ENCODE measurements at regions not wholly inside any gene's neighbourhood (a gene's known extent, or its start where the extent isn't known, plus 50 kb on each side); places are given as distances from the start of the nearest gene placed in this dataset.

DNA sequence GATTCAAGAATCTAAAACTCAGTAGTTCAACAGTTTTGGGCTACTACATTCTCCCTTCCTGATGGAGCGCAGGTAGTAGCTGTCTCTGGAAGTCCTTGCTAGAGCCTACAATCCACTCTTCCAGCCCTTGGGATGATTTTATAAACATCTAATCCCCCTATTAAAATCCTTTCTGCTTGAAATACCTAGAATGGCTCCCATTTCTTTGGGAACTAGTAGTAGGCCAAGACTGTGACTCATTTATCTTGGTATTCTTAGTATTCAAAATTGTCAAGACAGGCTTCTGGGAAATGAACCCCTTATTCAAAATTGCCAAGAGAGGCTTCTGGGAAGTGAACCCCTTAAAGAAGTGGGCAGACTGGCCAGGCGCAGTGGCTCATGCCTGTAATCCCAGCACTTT is 142.5 kb upstream of the FGGY start:
- no peak overlapping the region for H3K27ac ChIP-seq (ENCODE audit: low read length)
- intact Hi-C loops (cut with micrococcal nuclease; ENCODE audit: unreplicated experiment) (no loop called here), in situ Hi-C loops (cut with HindIII; ENCODE audit: low pct_unique_long_range_greater_than_20kb, low sequenced_read_pairs) (no loop called here)
- no TSS peak for BruUV-seq (replicated peaks)
- ChIA-PET CTCF (no interaction called here), POLR2A (no interaction called here)
- DNase-seq (ENCODE audit: low read depth, low spot score): no peak
- peaks cover 28% of the 10 kb centered on the region for H3K4me1 ChIP-seq (ENCODE audit: control insufficient read depth, insufficient read depth, low read length)
- no peaks in the 10 kb centered on the region for H3K27me3 ChIP-seq (ENCODE audit: control insufficient read depth, insufficient read depth, low read length)
- H3K9me3 ChIP-seq (ENCODE audit: control insufficient read depth, insufficient read depth, low read depth, low read length): peaks cover 14% of the 10 kb centered on the region
- TF ChIP-seq POLR2AphosphoS5 (IDR thresholded peaks at IDR 0.05; ENCODE audit: low read depth, low read length) (no peak), TCF7L2 (IDR thresholded peaks at IDR 0.05; ENCODE audit: low read depth, low read length) (no peak), SIN3A (IDR thresholded peaks at IDR 0.05; ENCODE audit: borderline replicate concordance, insufficient read depth, low read depth, low read length) (no peak)
- TF ChIP-seq, protein P1, sequence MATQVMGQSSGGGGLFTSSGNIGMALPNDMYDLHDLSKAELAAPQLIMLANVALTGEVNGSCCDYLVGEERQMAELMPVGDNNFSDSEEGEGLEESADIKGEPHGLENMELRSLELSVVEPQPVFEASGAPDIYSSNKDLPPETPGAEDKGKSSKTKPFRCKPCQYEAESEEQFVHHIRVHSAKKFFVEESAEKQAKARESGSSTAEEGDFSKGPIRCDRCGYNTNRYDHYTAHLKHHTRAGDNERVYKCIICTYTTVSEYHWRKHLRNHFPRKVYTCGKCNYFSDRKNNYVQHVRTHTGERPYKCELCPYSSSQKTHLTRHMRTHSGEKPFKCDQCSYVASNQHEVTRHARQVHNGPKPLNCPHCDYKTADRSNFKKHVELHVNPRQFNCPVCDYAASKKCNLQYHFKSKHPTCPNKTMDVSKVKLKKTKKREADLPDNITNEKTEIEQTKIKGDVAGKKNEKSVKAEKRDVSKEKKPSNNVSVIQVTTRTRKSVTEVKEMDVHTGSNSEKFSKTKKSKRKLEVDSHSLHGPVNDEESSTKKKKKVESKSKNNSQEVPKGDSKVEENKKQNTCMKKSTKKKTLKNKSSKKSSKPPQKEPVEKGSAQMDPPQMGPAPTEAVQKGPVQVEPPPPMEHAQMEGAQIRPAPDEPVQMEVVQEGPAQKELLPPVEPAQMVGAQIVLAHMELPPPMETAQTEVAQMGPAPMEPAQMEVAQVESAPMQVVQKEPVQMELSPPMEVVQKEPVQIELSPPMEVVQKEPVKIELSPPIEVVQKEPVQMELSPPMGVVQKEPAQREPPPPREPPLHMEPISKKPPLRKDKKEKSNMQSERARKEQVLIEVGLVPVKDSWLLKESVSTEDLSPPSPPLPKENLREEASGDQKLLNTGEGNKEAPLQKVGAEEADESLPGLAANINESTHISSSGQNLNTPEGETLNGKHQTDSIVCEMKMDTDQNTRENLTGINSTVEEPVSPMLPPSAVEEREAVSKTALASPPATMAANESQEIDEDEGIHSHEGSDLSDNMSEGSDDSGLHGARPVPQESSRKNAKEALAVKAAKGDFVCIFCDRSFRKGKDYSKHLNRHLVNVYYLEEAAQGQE (IDR thresholded peaks at IDR 0.05; ENCODE audit: insufficient read depth in 1 of 2, low read depth in 2 of 2, low read length in 1 of 2): no peak
- TF ChIP-seq, protein P2, sequence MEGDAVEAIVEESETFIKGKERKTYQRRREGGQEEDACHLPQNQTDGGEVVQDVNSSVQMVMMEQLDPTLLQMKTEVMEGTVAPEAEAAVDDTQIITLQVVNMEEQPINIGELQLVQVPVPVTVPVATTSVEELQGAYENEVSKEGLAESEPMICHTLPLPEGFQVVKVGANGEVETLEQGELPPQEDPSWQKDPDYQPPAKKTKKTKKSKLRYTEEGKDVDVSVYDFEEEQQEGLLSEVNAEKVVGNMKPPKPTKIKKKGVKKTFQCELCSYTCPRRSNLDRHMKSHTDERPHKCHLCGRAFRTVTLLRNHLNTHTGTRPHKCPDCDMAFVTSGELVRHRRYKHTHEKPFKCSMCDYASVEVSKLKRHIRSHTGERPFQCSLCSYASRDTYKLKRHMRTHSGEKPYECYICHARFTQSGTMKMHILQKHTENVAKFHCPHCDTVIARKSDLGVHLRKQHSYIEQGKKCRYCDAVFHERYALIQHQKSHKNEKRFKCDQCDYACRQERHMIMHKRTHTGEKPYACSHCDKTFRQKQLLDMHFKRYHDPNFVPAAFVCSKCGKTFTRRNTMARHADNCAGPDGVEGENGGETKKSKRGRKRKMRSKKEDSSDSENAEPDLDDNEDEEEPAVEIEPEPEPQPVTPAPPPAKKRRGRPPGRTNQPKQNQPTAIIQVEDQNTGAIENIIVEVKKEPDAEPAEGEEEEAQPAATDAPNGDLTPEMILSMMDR (IDR thresholded peaks at IDR 0.05): no peak
- no peak for ATAC-seq
- H3K36me3 ChIP-seq (ENCODE audit: control insufficient read depth, insufficient read depth, low read length): no peaks in the 10 kb centered on the region
- no peak overlapping the region for H3K4me3 ChIP-seq (ENCODE audit: low read depth in 2 of 2, low read length in 2 of 2)

DNA sequence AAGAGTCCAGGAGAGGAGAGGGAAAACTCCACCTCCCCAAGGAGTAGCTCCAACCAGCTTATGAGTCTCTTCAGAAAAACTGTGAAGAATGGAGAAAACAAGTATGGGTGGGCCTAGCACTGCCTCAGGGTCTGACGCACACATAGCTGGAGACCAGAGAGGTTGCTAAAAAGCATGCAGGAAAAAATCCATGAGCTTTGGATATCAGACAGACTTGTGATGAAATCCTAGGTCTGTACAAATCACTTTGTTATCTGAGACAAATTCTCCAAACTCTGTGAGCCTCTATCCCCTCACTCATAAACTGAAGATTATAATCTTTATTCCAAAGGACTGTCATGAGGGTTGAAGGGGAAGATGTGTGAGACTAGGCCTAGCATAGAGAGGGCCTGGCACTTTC is 141.5 kb upstream of the FGGY start:
- BruUV-seq (replicated peaks): no TSS peak
- in situ Hi-C loops (cut with HindIII; ENCODE audit: low pct_unique_long_range_greater_than_20kb, low sequenced_read_pairs): no loop called here
- peak overlapping the region; percentile 9; the same call in 1 of the 2 replicates for H3K27ac ChIP-seq (ENCODE audit: low read length)
- no peaks in the 10 kb centered on the region for H3K36me3 ChIP-seq (ENCODE audit: control insufficient read depth, insufficient read depth, low read length)
- H3K4me1 ChIP-seq (ENCODE audit: control insufficient read depth, insufficient read depth, low read length): peaks cover 24% of the 10 kb centered on the region
- POLR2A ChIA-PET: no interaction called here
- peaks cover 14% of the 10 kb centered on the region for H3K9me3 ChIP-seq (ENCODE audit: control insufficient read depth, insufficient read depth, low read depth, low read length)
- intact Hi-C loops (cut with micrococcal nuclease; ENCODE audit: unreplicated experiment): no loop called here
- no peak overlapping the region for H3K4me3 ChIP-seq (ENCODE audit: low read depth in 2 of 2, low read length in 2 of 2)
- no peak for DNase-seq (ENCODE audit: low read depth, low spot score)
- CTCF ChIA-PET: no interaction called here
- TF ChIP-seq, protein P2 (IDR thresholded peaks at IDR 0.05): no peak
- no peak for TF ChIP-seq TCF7L2 (IDR thresholded peaks at IDR 0.05; ENCODE audit: low read depth, low read length)
- no peak for TF ChIP-seq POLR2AphosphoS5 (IDR thresholded peaks at IDR 0.05; ENCODE audit: low read depth, low read length)
- TF ChIP-seq, protein P1 (IDR thresholded peaks at IDR 0.05; ENCODE audit: insufficient read depth in 1 of 2, low read depth in 2 of 2, low read length in 1 of 2): no peak
- TF ChIP-seq SIN3A (IDR thresholded peaks at IDR 0.05; ENCODE audit: borderline replicate concordance, insufficient read depth, low read depth, low read length): no peak
- no peaks in the 10 kb centered on the region for H3K27me3 ChIP-seq (ENCODE audit: control insufficient read depth, insufficient read depth, low read length)
- ATAC-seq: no peak
